ENCODE measurements at regions not wholly inside any gene's neighbourhood (a gene's known extent, or its start where the extent isn't known, plus 50 kb on each side); places are given as distances from the start of the nearest gene placed in this dataset.

DNA sequence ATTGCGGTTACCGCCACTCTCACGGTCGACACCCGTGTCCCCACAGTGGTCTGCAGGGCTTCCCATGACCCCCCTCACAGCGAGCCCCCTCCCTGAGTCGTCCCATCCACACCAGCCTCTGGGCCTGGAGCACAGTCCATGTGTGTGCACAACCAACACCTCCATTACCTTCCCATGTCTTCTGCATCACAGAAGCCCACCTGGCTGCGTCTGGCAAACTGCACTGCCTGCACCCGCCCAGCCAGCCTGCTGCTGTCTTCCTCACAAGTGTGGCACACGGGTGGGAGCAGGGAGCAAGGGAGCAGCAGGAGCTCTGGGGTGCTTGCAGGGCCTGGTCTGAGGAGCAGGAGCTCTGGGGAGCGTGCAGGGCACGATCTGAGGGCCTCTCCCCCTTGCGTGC is 415.3 kb upstream of the IRX4 start:
- TF ChIP-seq, protein P1, sequence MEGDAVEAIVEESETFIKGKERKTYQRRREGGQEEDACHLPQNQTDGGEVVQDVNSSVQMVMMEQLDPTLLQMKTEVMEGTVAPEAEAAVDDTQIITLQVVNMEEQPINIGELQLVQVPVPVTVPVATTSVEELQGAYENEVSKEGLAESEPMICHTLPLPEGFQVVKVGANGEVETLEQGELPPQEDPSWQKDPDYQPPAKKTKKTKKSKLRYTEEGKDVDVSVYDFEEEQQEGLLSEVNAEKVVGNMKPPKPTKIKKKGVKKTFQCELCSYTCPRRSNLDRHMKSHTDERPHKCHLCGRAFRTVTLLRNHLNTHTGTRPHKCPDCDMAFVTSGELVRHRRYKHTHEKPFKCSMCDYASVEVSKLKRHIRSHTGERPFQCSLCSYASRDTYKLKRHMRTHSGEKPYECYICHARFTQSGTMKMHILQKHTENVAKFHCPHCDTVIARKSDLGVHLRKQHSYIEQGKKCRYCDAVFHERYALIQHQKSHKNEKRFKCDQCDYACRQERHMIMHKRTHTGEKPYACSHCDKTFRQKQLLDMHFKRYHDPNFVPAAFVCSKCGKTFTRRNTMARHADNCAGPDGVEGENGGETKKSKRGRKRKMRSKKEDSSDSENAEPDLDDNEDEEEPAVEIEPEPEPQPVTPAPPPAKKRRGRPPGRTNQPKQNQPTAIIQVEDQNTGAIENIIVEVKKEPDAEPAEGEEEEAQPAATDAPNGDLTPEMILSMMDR (IDR thresholded peaks at IDR 0.05; ENCODE audit: extremely low read depth, insufficient read depth, missing control alignments): no peak
- in situ Hi-C loops (cut with MboI; ENCODE audit: low pct_unique_long_range_greater_than_20kb, low sequenced_read_pairs, unreplicated experiment): no loop called here
- DNase-seq (ENCODE audit: low spot score): no peak

DNA sequence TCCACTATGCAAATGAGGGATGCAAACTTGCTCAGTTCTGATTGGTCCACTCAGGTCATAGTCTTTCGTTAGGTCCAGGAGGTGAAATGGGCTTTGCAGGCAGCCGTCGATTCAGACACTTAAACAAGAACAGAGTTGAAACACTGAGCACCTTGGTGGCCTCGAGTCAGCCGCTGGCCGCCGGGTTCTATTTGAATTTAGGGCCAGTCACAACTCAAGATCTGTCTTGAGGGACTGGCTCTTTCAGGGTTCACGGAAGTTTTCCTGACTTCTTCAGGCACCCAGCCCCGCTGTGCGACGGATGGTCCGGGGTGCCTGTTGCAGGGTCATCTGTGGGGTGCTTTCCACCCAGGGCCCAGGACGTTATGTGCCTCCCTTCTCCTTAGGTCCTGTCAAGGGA is 412.8 kb upstream of the IRX4 start:
- in situ Hi-C loops (cut with MboI; ENCODE audit: low pct_unique_long_range_greater_than_20kb, low sequenced_read_pairs, unreplicated experiment): no loop called here
- TF ChIP-seq, protein P1 (IDR thresholded peaks at IDR 0.05; ENCODE audit: extremely low read depth, insufficient read depth, missing control alignments): no peak
- DNase-seq (ENCODE audit: low spot score): no peak

DNA sequence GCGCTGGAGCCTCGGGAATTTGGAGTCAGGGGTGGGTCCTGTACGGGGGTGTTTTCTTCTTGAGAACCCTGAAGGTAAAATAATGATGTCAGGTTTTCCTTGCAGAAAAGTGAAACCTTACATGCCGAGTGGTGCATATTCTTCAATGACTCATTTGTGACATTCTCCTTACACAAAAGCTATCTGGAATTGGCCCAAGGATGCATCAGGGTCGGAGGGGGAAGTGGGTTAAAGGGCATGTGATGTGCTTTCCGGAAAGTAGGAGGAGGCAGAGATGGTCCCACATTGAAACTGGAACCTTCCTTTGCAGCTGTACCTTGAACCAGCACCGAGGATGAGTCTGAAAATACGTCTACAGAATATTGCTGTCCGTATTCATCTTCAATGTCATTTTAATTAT is 411.2 kb upstream of the IRX4 start:
- DNase-seq (ENCODE audit: low spot score): no peak
- TF ChIP-seq, protein P1 (IDR thresholded peaks at IDR 0.05; ENCODE audit: extremely low read depth, insufficient read depth, missing control alignments): no peak
- in situ Hi-C loops (cut with MboI; ENCODE audit: low pct_unique_long_range_greater_than_20kb, low sequenced_read_pairs, unreplicated experiment): no loop called here

DNA sequence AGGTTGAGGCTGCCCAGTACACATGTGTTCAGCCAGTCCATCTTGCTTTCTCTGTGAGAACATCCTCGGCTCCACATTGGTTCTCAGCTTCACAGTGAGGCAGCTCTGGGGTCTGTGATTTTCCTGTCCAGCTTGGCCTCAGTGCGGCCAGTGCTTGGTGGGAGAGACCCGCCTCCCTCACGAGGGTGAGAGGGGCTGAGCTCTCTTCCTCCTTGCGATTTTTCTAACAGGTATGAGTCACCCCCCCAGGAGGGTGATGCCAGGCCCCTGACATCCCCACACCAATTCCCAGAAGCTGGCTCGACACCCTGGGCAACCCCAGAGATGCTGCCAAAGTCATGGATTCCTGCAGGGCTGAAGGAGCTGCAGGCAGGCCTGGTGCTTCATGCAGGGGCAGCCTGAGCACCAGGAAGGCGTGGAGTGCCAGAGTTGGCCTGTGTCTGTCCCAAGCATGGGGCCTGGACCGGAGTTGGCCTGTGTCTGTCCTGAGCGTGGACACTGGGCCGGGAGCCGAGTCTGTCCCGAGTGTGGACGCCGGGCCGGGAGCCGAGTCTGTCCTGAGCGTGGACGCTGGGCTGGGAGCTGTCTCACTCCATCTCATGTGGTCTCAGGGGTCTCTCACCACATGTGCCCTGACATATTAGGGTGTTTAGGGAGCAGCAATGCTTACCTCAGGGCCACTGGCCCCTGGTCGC is 408.6 kb upstream of the IRX4 start:
- TF ChIP-seq, protein P1 (IDR thresholded peaks at IDR 0.05; ENCODE audit: extremely low read depth, insufficient read depth, missing control alignments): no peak
- in situ Hi-C loops (cut with MboI; ENCODE audit: low pct_unique_long_range_greater_than_20kb, low sequenced_read_pairs, unreplicated experiment): no loop called here
- DNase-seq (ENCODE audit: low spot score): no peak

DNA sequence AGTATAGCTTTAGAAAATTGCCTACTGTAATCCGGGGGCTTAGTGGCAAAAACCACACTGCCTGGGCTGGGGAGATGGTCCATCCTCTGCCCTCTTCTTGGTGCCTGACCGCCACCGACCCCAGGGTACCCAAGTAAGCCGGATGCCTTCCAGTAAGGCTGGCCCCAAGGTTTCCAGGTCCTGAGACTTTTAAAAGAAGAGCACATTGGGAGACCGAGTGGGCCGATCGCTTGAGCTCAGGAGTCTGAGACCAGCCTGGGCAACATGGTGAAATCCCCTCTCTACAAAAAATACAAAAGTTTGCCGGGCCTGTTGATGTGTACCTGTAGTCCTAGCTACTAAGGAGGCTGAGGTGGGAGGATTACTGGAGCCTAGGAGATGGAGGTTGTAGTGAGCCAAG is 406.7 kb upstream of the IRX4 start:
- TF ChIP-seq, protein P1 (IDR thresholded peaks at IDR 0.05; ENCODE audit: extremely low read depth, insufficient read depth, missing control alignments): no peak
- no peak for DNase-seq (ENCODE audit: low spot score)
- in situ Hi-C loops (cut with MboI; ENCODE audit: low pct_unique_long_range_greater_than_20kb, low sequenced_read_pairs, unreplicated experiment): no loop called here

DNA sequence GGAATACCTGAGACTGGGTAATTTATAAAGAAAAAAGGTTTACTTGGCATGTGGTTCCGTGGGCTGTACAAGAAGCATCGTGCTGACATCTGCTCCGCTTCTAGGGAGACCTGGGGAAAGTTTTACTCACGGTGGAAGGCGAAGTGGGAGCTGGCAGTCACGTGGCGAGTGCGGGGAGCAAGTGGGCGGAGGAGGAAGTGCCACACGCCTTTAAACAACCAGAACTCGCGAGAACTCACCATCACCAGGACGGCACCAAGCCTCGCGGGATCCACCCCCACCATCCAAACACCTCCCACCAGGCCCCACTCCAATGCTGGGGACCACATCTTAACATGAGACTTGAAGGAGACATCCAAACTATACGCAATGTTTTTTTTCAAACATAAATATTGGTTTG is 406.2 kb upstream of the IRX4 start:
- DNase-seq (ENCODE audit: low spot score): no peak
- TF ChIP-seq, protein P1 (IDR thresholded peaks at IDR 0.05; ENCODE audit: extremely low read depth, insufficient read depth, missing control alignments): no peak
- in situ Hi-C loops (cut with MboI; ENCODE audit: low pct_unique_long_range_greater_than_20kb, low sequenced_read_pairs, unreplicated experiment): no loop called here

Data from GM13977 (cell line).